Pulmonary artery endothelial cell (primary cell): ENCODE measurements at regions not wholly inside any gene's neighbourhood (a gene's known extent, or its start where the extent isn't known, plus 50 kb on each side); places are given as distances from the start of the nearest gene placed in this dataset.

Experiments
- DNase-seq: peaks from one replicate; pipeline ENCODE4 v3.0.0-alpha.2; 2011; ENCODE audit warnings: low read depth, low spot score

DNA sequence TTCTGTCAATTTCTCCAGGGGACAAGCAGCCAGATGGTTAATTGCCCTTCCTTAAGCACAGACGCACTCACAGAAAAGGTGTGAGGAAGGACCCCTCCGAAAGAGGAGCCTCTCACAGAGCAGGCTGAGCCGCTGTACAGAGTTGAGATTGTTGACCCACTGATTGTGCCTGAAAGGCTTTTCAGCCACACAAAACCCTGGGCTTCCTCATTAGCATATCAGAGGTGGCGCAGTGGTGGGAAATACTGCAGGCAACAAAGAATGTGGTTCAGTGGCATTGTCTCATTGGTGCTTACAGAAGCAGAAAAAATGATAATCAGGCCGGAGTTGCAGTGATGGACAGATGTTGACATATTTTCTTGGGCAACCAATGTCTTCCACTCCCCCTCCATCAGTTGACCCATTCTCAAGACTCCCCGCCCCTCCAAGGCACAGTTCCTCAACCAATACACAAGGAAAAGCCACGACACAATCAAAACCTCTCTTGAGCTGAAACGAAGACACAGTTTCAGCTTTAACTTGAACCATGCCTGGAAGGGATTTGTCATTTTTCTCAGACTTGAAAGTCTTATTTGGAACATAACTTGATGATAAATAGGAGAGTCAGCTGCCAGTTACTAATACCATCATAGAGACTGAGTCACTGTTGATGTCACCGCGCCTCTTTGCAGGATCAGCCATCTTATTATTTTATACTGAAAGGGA lies 53.1 kb downstream of the ATXN3L start:
- DNase-seq: no peak

- no peak for DNase-seq
Measured at GRCh38 chrX:13265549-13266132, 54.2 kb downstream of the ATXN3L start.

- DNase-seq: no peak
Measured at GRCh38 chrX:13265111-13265510, 54.7 kb downstream of the ATXN3L start.

- no peak for DNase-seq
Measured at GRCh38 chrX:13263560-13264251, 56.1 kb downstream of the ATXN3L start.

DNA sequence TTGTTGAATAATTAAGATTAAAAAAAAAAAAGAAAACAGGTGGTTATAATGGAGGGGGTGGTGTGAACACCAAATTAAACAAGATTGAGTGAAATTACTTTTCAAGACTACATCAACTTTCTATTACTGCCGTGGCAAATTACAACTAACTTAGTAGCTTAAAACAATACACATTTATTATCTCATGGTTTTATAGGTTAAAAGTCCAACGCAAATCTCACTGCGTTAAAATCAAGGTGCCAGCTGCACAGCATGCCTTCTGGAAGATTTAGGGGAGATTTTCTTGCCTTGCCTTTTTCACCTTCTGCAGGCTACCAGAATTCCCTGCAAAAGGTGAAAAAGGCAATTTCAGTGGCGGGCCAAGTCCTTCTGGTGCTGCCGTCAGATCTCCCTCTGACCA lies 58.5 kb downstream of the ATXN3L start:
- DNase-seq: no peak

- DNase-seq: no peak
Measured at GRCh38 chrX:13260598-13260997, 59.3 kb downstream of the ATXN3L start.

GRCh38 chrX:13258725-13259124 lies 61.1 kb downstream of the ATXN3L start:
- no peak for DNase-seq

DNA sequence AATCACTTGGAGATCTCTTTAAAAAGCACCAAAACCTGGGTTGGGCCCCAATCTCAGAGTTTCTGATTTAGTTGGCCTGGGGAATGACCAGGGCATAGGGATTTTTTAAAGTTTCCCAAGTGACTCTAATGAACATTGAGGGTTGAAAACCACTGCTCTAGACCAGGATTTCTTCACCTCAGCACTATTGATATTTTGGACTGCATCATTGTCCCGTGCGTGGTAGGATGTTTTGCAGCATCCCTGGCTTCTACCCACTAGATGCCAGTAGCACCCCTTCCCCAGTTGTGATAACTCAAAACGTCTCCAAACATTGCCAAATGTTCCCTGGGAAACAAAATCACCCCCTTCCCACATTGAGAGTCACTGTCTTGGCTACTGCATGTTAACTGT lies 61.8 kb downstream of the ATXN3L start:
- no peak for DNase-seq

DNA sequence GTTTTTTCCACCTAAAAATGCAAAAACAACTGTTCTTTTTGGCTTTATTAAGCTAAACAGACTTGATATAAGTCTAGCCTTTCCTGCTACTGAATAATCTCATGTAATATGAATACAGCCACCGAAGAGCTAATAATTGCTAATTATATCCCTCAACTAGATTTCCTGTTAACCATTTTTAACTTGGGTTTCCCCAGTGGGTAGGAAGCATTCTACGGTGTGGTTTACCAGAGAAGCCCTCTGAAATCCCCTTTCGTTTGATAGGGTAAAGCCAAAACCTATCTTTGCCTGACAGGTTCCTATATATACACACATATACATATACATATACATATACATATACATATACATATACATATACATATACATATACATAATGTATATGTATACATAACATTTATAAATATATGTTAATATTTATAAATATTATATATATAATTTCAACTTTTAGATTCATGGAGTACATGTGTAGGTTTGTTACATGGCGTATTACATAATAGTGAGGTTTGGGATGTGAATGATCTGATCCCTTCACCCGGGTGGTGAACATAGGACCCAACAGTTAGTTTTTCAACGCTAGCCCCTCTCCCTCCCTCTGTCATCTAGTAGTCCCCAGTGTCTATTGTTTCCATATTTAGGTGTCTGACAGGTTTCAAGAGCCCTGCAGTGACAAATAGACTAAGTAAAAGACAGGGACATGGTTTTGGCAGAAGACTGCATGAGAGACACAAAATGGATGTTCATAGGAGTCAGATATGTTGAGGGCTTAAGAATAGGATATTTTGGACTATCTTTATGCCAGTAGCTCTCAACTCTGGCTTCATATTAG lies 62.4 kb downstream of the ATXN3L start:
- no peak for DNase-seq

GRCh38 chrX:13256603-13257002 lies 63.2 kb downstream of the ATXN3L start:
- no peak for DNase-seq

DNA sequence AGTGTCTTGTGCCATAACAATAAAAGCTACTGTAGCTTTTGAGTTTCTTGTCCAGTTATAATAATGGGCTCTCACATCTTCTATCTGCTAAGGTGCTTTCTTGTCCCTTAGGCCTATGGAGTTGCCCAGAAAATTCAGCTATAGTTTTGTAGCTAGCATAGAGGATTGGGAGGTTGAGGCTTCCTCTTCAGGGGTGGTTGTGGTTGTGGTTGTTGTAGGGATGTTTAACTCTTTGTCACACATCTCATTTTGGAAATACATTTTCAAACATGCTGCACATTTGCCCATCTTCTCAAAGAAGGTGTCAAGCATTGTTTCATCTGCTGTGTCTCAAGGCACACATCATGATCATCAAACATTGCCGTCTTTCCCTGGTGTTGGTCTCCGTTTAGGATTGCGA lies 65.0 kb downstream of the ATXN3L start:
- no peak for DNase-seq

GRCh38 chrX:13254076-13254785 lies 65.6 kb downstream of the ATXN3L start:
- no peak for DNase-seq

DNA sequence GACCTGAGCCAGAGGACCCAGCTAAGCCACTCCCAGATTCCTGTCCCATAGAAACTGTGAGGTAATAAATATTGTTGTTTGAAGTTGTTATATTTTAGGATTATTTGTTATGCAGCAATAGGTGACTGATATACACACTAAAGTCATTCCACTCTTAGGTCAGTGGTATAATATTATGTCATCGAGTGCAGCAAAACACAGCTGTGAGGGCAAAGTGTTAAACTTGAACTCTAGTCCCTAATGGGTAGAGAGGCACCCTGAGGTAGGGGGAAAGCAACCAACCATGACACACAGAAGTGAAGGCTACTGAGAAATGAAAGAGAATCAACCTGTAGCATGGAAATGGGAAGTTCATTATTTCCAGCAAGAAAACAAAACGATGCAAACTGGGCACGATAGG lies 66.6 kb downstream of the ATXN3L start:
- DNase-seq: no peak

DNA sequence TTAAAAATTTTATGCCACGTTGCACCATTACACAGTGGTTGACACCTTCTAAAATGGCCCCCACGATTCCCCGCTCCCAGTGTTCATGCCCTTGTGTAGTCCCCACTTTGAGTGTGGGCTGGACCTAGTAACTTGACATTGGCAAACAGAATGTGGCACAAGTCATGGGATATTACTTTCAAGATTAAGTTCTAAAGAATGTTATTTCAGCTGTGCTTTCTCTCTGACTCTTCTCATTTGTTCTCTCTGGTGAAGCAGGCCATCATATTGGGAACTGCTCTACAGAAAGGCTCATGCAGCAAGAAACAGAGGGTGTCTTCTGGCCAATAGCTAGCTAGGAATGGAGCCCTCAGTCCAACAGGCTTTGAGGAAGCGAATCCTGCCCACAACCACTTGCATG lies 67.1 kb downstream of the ATXN3L start:
- DNase-seq: no peak

GRCh38 chrX:13250826-13251580 lies 68.8 kb downstream of the ATXN3L start:
- peak; percentile 91 for DNase-seq

- DNase-seq: no peak
Measured at GRCh38 chrX:13248867-13249486, 70.9 kb downstream of the ATXN3L start.

DNA sequence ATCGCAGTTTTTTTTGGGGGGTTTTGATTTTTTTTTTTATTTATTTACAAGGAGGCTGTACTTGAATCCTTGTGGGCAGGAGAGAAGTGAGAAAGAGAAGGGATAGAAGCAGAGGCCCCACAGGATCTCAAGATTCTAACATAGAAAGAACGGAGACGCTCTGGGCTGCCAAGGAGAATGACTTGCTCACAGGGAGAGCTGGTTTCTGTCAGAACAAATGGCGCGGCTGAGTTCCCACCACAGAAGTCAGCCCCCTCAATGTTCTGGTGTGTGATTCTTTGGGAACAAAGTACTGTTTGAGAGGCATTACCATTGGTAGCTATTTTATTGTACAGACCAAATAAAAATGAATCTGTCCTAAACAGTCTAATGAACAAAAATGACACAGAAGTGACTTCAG lies 80.6 kb downstream of the ATXN3L start:
- DNase-seq: no peak

- peak; percentile 33 for DNase-seq
Measured at GRCh38 chrX:13235930-13236329, 83.9 kb downstream of the ATXN3L start.

- DNase-seq: no peak
Measured at GRCh38 chrX:13232484-13232883, 87.4 kb downstream of the ATXN3L start.

DNA sequence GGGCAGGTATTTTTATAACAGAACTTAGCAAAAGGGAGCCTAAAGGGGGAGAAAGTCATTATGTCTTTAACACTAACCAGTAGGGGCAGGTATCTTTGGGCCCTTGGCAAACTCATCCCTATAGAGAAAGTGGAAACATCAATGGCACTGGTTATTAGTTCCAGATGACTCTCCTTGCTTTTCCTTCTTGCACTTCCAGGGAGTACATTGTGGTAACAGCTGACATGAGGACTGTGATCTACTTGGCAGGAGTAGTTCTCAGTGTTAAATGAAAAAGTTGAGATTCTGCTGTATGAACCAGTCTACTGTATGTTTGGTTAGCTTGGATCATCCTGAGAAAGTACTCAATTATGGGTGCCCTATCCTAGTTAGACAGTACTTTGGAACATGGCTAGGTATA lies 93.6 kb downstream of the ATXN3L start:
- no peak for DNase-seq
